NCI-H69 (cell line): ENCODE measurements at regions not wholly inside any gene's neighbourhood (a gene's known extent, or its start where the extent isn't known, plus 50 kb on each side); places are given as distances from the start of the nearest gene placed in this dataset.
"Not testable (repeated sequence)": the region's sequence is repeated elsewhere in the genome, so short reads cannot be mapped to it uniquely, and the experiment has no call there.

Experiments used
- DNase-seq: peaks from one replicate; lab custom pipeline; 2025; lab: John Stamatoyannopoulos, UW

GRCh38 chr9:134561427-134562145 lies 80.0 kb upstream of the COL5A1 start:
- no peak for DNase-seq

DNA sequence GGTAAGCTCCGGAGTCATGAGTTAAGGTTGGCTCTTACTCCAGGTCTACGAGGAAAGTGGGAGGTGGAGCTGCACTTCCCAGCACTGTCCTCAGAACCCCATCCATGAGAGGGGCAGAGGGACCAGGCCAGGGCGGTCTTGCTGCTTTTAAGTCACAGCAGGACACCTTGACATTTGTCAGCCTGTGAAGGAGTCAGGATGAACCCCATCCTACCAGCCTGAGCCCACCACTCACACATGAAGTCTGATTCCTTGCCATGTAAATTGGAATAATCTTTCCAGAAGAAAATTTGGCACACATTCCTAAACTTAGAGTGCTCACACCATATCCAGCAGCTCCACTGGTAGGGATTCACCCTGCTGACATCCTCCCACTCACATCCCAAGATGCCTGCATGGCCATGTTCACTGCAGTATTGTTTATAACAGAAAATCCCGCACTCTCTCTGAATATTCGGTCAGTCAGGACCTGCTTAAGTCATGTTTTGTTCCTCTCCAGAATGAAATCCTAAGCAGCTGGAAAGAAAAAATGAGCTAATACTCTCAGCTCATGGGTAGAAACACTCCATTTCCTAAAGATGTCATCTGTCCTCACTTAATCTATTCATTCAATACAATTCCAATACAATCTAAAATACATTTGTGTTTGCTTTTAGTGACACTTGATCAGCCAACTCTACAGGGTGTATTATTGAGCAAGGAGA lies 79.3 kb upstream of the COL5A1 start:
- DNase-seq: no peak

DNA sequence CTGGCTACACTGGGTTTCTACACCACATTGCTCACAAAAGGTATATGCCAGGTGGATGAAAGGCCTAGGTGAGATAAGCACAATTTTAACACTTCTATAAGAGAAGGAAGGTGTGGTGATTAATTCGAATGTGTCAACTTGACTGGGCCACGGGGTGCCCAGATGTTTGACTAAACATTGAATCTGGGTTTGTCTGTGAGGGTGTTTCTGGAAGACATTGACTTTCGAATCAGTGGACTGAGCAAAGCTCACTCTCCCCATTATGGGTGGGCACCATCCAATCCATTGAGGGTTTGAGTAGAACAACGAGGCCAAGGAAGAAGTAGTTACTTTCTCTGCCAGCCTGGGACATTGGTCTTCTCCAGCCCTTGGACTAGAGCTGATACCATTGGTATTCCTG lies 78.2 kb upstream of the COL5A1 start:
- no peak for DNase-seq

DNA sequence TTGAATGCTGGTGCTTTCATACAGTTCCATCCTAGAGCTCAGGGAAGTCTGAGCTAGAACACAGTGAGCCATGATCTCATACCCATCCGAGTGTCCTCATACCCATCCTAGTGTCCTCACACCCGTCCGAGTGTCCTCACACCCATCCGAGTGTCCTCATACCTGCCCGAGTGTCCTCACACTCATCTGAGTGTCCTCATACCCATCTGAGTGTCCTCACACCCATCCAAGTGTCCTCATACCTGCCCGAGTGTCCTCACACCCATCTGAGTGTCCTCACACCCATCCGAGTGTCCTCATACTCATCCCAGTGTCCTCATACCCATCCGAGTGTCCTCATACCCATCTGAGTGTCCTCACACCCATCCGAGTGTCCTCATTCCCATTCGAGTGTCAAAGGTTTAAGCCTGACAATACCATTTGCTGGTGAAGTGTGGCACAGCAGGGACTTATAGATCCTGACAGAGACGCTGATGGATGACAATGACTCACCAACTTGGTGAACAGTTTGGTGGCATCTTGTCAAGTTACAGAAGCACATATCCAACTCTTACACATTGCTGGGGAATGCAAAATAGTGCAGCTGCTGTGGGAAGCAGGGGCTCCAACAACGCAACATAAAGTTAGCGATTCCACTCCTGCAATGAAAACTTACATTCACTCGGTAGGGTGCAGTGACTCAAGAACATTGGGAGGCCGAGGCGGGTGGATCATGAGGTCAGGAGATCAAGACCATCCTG lies 77.0 kb upstream of the COL5A1 start:
- no peak for DNase-seq

DNA sequence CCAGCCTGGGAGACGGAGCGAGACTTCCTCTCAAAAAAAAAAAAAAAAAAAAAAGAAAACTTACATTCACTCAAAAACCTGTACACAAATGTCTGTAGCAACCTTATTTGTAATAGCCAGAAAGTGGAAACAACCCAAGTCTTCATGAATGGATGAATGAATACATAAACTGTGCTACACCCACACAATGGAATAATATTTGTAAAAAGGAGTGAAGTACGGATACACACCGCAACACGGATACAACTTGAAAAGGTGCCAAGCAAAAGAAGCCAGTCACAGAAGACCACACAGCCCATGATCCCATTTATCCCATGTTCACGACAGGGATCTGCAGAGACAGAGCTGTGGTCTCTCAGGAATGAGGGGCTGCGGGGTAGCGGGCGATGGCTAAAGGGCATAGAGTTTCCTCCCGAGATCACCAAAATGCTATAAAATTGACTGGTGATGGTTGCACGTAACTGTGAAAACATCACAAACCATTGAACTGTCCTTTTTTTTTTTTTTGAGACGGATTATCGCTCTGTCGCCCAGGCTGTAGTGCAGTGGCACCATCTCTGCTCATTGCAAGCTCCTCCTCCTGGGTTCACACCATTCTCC lies 76.2 kb upstream of the COL5A1 start:
- DNase-seq: no peak

DNA sequence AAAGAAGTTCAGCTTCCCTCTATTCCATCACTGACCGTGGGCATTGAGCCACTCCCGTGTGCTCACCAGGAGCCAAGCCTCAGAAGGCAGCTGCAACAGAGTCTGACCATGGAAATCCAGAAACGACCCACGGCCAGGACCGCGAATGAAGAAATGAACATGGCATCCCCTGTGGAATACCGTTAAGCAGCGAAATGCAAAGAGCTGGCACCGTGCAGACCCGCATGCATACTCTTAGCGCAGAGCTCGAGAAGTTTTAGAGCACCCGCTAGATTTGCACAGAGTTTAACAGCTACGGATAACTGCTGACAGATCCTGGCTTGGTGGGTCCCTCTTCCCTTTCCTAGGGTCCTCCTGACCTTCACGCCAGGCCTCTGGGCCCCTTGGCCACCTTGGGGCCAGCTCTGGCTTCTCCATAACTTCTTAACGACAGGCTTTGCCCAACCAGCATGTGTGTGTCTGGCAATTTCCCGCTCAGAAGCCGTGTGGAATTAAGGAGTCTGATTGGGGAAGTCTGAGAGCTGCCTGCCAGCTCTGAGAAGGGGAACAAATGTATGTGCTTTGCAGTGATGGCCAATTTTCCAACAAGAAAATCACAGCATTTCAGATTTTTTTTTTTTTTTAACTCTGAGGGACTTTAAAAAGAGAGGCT lies 75.3 kb upstream of the COL5A1 start:
- no peak for DNase-seq

- no peak for DNase-seq
These were observed 74.7 kb upstream of the COL5A1 start for GRCh38 chr9:134566936-134567335.

GRCh38 chr9:134568116-134568515 lies 73.5 kb upstream of the COL5A1 start:
- DNase-seq: no peak

GRCh38 chr9:134568811-134569210 lies 72.8 kb upstream of the COL5A1 start:
- no peak for DNase-seq

GRCh38 chr9:134569626-134570025 lies 72.0 kb upstream of the COL5A1 start:
- DNase-seq: no peak

GRCh38 chr9:134570151-134570621 lies 71.4 kb upstream of the COL5A1 start:
- peak; percentile 22 for DNase-seq

DNA sequence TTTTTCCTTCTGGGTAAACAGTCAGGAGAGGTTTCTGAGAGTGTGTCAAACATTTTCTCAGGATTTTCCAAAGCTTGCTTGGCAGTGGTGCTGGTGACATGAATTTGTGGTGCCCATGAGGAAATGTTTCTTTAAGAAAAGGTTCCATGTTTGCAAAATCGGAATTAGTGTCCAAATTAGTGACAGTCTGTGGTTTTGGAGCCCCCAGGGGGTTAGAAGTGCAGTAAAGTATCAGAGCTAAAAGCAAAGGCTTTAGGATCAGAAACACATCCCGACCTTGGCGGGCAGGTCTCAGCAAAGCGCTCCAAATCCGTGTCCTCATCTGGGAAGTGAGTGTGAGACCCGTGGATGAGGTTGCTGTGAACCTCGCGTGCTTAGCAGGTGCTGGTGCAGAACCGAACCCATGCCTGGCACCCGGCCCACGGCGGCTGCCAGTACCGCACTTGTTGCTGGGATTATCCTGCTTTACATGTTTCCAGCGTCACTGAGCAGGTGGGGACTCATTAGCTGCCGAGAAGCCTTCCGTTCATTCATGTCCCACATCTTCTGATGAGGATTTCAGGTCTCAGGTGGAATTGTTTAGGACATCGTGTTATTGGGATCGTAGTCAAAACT lies 70.8 kb upstream of the COL5A1 start:
- DNase-seq: no peak

DNA sequence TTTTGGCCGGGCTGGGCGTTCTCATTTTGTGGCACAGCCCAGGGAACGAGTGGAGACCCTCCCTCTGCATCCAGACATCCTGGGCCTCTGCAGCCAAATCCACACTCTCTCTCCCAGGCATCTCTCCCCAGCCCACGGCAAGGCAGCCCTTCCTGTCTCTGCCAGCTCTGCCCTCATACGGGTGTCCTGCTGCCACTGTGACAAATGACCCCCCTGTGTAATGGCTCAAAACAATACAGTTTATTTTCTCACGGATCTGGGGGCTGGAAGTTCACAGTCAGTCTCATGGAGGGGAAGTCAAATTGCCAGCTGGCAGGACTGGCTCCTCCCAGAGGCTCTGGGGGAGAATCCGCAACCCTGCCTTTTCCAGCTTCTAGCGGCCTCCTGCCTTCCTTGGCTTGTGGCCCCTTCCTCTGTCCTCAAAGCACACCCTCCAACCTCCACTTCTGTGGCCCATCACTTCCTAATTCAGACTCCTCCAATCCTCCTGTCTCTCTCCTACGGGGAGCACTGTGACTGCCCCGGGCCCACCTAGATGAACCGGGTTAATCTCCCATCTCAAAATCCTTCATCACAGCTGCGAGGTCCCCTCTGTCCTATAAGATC lies 70.2 kb upstream of the COL5A1 start:
- no peak for DNase-seq

DNA sequence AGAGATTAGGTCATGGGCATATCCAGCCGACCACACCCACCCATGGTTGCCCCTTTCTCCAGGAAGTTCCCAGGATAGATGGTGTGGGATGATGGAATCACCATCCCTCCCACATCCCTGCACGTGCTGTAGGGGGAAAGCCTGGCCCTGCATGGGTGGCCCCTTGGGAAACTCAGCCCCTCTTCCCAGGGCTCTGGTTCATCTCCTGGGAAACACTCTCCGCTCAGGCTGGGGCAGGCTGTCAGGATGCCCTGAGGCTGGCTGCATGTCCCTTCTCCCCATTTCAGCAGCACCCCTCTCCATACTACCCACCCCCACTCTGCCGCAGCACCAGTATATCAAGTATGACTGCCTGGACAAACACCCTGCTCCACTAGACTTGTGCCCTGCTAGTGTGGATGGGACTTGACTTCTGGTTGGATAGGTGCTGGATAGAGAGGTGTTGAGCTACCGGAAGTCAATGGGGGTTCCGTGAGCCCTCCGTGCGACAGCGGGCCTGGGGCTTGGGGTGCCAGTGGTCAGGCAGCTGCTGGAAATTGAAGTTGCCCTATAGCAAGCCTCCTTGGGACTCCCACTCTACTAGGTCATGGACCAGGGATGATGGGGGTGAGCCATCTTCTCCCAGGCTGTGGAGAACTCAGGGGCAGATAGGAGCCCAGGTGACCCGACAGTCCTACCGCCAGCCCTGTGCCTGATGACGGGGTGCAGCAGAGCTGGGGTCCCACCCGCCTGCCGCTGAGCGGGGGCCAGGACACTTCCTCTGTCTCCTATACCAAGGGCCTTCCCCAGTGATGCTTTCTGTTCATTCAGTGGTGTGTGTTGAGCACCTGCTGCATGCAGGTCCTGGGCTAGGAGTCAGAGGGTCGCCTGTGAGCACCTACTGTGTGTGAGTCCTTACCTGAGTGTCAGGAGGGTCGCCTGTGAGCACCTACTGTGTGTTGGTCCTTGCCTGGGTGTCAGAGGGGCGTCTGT lies 69.4 kb upstream of the COL5A1 start:
- no peak for DNase-seq

GRCh38 chr9:134574686-134575085 lies 66.9 kb upstream of the COL5A1 start:
- not testable (repeated sequence) for DNase-seq

GRCh38 chr9:134575103-134575900 lies 66.3 kb upstream of the COL5A1 start:
- DNase-seq: no peak

- DNase-seq: no peak
These were observed 65.8 kb upstream of the COL5A1 start for GRCh38 chr9:134575901-134576176.

DNA sequence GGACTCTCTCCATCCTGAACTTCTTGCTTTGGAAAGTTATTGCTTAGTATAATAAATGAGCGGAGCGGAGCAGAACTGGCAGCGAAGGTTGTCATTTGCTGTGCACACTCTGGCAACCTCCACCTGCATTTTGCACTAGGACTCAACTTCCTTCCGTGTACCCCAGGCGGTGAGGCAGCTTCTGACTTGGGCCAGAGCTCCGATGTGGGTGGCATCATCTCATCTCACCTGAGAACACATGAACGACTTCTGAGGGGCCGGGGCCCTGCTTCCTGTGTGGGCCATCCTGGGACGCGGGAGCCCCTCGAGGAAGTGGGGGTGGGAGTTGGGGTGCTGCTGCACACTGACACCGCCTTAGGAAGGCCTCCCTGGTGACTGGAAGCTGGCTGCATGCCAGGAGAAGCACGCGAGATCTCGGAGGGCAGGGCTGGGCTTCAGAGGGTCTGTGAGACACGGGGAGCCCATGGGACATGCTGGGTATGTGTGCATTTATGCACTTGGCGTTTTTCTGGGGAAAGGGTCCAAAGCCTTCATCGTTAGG lies 56.5 kb upstream of the COL5A1 start:
- no peak for DNase-seq
